Adrenal gland (tissue), 5 donors: ENCODE measurements at regions not wholly inside any gene's neighbourhood (a gene's known extent, or its start where the extent isn't known, plus 50 kb on each side); places are given as distances from the start of the nearest gene placed in this dataset.

ENCODE experiments used
- POLR2A ChIP-seq, 2 donors: fragments of 450-650 bp; IDR thresholded peaks; one replicate each; pipeline ENCODE4 v1.6.1; 2017; ENCODE audit warnings: antibody characterized with exemption in 2 of 2, mild to moderate bottlenecking in 2 of 2, moderate library complexity in 1 of 2
- TF ChIP-seq, protein P1 (sequence below), 6 experiments: fragments of 450-650 bp in 4 of 6; fragments of 200-600 bp in 2 of 6; sonication (generic) in 1 of 6; IDR thresholded peaks; 1 replicate in 5 of 6; 2 replicates in 1 of 6; pipeline versions ENCODE4 v1.5.1 to v1.8.0; 2016 to 2021; ENCODE audit warnings: antibody characterized with exemption in 6 of 6, mild to moderate bottlenecking in 2 of 6, moderate library complexity in 1 of 6
- donor health status: DM: no; HTN: no; CAD: no.

GRCh38 chr1:166698771-166699170 is 140.5 kb upstream of the POGK start:
- TF ChIP-seq POLR2A (IDR thresholded peaks at IDR 0.05), result no peak
- TF ChIP-seq, protein P1, sequence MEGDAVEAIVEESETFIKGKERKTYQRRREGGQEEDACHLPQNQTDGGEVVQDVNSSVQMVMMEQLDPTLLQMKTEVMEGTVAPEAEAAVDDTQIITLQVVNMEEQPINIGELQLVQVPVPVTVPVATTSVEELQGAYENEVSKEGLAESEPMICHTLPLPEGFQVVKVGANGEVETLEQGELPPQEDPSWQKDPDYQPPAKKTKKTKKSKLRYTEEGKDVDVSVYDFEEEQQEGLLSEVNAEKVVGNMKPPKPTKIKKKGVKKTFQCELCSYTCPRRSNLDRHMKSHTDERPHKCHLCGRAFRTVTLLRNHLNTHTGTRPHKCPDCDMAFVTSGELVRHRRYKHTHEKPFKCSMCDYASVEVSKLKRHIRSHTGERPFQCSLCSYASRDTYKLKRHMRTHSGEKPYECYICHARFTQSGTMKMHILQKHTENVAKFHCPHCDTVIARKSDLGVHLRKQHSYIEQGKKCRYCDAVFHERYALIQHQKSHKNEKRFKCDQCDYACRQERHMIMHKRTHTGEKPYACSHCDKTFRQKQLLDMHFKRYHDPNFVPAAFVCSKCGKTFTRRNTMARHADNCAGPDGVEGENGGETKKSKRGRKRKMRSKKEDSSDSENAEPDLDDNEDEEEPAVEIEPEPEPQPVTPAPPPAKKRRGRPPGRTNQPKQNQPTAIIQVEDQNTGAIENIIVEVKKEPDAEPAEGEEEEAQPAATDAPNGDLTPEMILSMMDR (IDR thresholded peaks at IDR 0.05), result no peak
